Tibial artery (tissue), 4 donors: ENCODE measurements at regions not wholly inside any gene's neighbourhood (a gene's known extent, or its start where the extent isn't known, plus 50 kb on each side); places are given as distances from the start of the nearest gene placed in this dataset.

Experiments used
- DNase-seq, 2 donors: peaks; one replicate each; pipeline ENCODE4 v3.0.0-alpha.2; 2019
- H3K27ac ChIP-seq, 2 donors: fragments of 200-600 bp; sonication (generic) in 1 of 2; 1 replicate in 1 of 2; 2 replicates in 1 of 2; pipeline ENCODE4 v1.5.1; 2018 to 2019; ENCODE audit warnings: mild to moderate bottlenecking in 1 of 2
- H3K27me3 ChIP-seq, 2 donors: fragments of 200-600 bp; sonication (generic) in 1 of 2; one replicate each; pipeline versions ENCODE4 v1.5.1 to v1.6.0; 2016 to 2019
- H3K36me3 ChIP-seq, 3 donors: fragments of 200-600 bp; sonication (generic) in 2 of 3; one replicate each; pipeline ENCODE4 v1.5.1; 2016 to 2019; ENCODE audit warnings: mild to moderate bottlenecking in 2 of 3
- H3K4me1 ChIP-seq, 4 donors: fragments of 200-600 bp; sonication (generic) in 2 of 4; 1 replicate in 3 of 4; 2 replicates in 1 of 4; pipeline ENCODE4 v1.5.1; 2016 to 2019
- H3K4me3 ChIP-seq, 2 donors: fragments of 200-600 bp; sonication (generic) in 1 of 2; 1 replicate in 1 of 2; 2 replicates in 1 of 2; pipeline ENCODE4 v1.5.1; 2018 to 2019; ENCODE audit warnings: mild to moderate bottlenecking in 2 of 2
- H3K9me3 ChIP-seq, 3 donors: fragments of 200-600 bp; sonication (generic) in 1 of 3; one replicate each; pipeline ENCODE4 v1.5.1; 2016 to 2019
- intact Hi-C: fragments of 100-400 bp; cut with DNase I; formaldehyde crosslinking; loops from one replicate; pipeline ENCODE4 v1.15.0; 2023; ENCODE audit warnings: low total_unique reads
- TF ChIP-seq, protein P1 (sequence below), 2 experiments: fragments of 200-600 bp in 1 of 2; fragments of 450-650 bp in 1 of 2; IDR thresholded peaks; one replicate each; pipeline ENCODE4 v1.5.1; 2017 to 2019; ENCODE audit warnings: antibody characterized with exemption in 2 of 2, mild to moderate bottlenecking in 1 of 2, moderate library complexity in 1 of 2

DNA sequence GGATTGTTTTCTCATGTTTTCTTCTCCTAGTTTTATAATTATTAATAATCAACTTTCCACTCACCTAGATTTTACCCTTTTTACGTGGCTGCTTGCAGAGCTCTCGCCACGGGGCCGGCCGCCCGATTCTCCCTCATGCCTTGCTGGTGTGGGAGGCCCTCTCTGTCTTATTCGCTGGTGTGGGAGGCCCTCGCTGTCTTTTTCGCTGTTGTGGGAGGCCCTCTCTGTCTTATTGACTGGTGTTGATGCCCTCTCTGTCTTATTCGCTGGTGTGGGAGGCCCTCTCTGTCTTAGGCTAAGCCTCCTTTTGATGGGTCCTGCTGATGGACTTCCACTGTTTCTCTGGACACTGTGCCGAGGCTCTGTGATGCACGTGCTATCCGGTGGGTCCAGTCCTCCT, 161.3 kb upstream of the IRX2 start:
- no peak for DNase-seq
- TF ChIP-seq, protein P1, sequence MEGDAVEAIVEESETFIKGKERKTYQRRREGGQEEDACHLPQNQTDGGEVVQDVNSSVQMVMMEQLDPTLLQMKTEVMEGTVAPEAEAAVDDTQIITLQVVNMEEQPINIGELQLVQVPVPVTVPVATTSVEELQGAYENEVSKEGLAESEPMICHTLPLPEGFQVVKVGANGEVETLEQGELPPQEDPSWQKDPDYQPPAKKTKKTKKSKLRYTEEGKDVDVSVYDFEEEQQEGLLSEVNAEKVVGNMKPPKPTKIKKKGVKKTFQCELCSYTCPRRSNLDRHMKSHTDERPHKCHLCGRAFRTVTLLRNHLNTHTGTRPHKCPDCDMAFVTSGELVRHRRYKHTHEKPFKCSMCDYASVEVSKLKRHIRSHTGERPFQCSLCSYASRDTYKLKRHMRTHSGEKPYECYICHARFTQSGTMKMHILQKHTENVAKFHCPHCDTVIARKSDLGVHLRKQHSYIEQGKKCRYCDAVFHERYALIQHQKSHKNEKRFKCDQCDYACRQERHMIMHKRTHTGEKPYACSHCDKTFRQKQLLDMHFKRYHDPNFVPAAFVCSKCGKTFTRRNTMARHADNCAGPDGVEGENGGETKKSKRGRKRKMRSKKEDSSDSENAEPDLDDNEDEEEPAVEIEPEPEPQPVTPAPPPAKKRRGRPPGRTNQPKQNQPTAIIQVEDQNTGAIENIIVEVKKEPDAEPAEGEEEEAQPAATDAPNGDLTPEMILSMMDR (IDR thresholded peaks at IDR 0.05) = no peak

DNA sequence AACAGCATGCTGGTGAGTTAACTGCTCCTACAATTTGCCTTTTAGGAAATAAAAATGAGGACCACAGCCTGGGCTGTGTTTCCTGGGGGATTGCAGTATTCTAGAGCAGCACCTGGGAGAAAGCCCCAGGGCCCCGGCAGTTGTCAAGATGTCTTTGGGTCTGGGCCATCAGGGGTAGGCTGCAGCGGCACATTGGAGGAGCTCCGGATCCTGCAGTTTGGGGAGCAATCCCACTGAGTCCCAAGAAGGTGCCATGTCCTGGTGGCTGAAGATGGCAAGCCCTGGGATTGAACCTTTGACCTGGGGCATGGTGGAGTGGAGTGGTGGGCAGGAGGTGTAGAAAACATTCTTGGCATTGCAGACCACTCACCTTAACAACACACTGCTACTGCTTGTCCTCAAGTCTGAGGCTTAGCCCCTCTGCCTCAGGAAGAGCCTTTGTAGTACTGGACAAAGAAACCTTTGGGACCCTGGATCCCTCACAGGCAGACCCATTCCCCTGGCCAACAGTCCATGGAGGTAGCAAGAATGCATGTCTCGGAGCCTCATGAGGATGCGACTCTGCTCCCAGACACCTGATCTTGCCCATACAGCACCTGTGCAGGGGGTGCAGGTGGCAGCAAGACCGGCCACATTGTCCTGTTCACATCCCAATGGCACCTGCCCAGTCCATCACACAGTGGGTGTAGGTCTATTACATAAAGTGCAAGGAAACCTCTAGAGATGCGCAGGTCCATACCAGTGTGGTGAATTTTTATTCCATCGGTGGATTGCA, 159.1 kb upstream of the IRX2 start:
- Histone ChIP-seq H3K9me3 (no peaks in the 10 kb centered on the region), H3K27me3 (no peaks in the 10 kb centered on the region), H3K27ac (no peak overlapping the region), H3K4me3 (no peak overlapping the region), H3K36me3 (no peaks in the 10 kb centered on the region), H3K4me1 (no peaks in the 10 kb centered on the region)
- TF ChIP-seq, protein P1 (IDR thresholded peaks at IDR 0.05) = no peak
- no peak for DNase-seq
- intact Hi-C loops = no loop called here

More for the DNA sequence above, 161.3 kb upstream of the IRX2 start:
- no peaks in the 10 kb centered on the region for H3K9me3 ChIP-seq
- H3K27me3 ChIP-seq = no peaks in the 10 kb centered on the region
- intact Hi-C loops = no loop called here
- no peak overlapping the region for H3K4me3 ChIP-seq
- H3K27ac ChIP-seq = no peak overlapping the region
- H3K4me1 ChIP-seq = no peaks in the 10 kb centered on the region
- H3K36me3 ChIP-seq = no peaks in the 10 kb centered on the region

DNA sequence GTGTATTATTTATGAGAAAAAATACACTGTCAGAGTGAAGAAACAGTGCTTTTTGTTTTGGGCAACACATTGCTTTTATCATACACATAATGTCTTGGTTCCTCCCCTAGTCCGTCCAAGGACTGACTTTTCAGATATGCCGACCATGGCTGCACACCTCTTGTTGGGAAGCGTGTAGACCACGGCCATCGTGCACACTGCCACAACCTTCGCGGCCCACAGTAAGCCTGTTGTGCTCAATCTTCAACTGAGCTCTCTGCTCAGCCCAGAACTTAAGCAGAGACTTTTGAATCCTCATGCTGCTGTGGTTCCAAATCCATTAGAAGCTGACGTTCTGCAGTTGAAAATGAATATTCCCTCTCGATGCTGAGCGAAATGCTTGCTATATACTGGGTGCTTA, 157.6 kb upstream of the IRX2 start:
- no peak overlapping the region for H3K27ac ChIP-seq

DNA sequence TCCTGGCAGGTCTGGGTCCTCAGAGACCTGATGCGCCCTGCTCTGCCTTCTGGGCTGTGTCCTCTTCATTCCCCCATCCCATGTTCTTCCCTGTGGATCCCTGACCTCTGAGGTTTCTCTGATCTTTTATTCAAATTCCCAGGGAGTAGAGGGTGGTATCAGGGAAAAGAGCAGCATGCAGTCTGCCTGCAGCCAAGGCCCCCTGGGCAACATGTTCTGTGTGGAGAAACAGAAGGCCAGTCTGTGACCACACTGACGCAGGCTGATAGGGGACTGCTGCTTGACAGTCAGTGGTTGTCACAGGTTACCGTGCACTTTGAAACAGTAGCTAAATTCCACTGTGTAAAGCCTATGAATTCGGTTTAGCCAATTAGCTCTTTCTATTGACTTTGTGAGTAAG, 156.6 kb upstream of the IRX2 start:
- peak in 1 of 2 donors; percentile 40 for DNase-seq
- no peaks in the 10 kb centered on the region for H3K4me1 ChIP-seq

More for the DNA sequence above, 157.6 kb upstream of the IRX2 start:
- H3K9me3 ChIP-seq = no peaks in the 10 kb centered on the region
- no peaks in the 10 kb centered on the region for H3K36me3 ChIP-seq
- H3K27me3 ChIP-seq = no peaks in the 10 kb centered on the region
- no peak overlapping the region for H3K4me3 ChIP-seq
- DNase-seq = peak in 1 of 2 donors; percentile 19
- TF ChIP-seq, protein P1 (IDR thresholded peaks at IDR 0.05) = no peak
- H3K4me1 ChIP-seq = no peaks in the 10 kb centered on the region
- intact Hi-C loops = no loop called here

GRCh38 chr5:2906302-2907090, 155.0 kb upstream of the IRX2 start:
- Histone ChIP-seq H3K4me1 (no peaks in the 10 kb centered on the region), H3K27me3 (no peaks in the 10 kb centered on the region), H3K9me3 (no peaks in the 10 kb centered on the region), H3K4me3 (no peak overlapping the region), H3K27ac (no peak overlapping the region), H3K36me3 (no peaks in the 10 kb centered on the region)
- TF ChIP-seq, protein P1 (IDR thresholded peaks at IDR 0.05) = no peak
- DNase-seq = peak in 1 of 2 donors; percentile 21
- intact Hi-C loops = no loop called here

More for the DNA sequence above, 156.6 kb upstream of the IRX2 start:
- intact Hi-C loops = no loop called here
- Histone ChIP-seq H3K36me3 (no peaks in the 10 kb centered on the region), H3K4me3 (no peak overlapping the region), H3K27ac (no peak overlapping the region), H3K27me3 (no peaks in the 10 kb centered on the region), H3K9me3 (no peaks in the 10 kb centered on the region)
- TF ChIP-seq, protein P1 (IDR thresholded peaks at IDR 0.05) = no peak
